Erythroblast (primary cell): ENCODE measurements at regions not wholly inside any gene's neighbourhood (a gene's known extent, or its start where the extent isn't known, plus 50 kb on each side); places are given as distances from the start of the nearest gene placed in this dataset.

Experiments
- DNase-seq, 2 experiments: peaks; one replicate each; lab custom pipeline; 2025; lab: John Stamatoyannopoulos, UW
- GATA1 ChIP-seq: IDR thresholded peaks from 2 replicates; pipeline ENCODE4 v1.6.1; 2011; ENCODE audit warnings: low read depth, mild to moderate bottlenecking, control low read depth, low read length, moderate library complexity
- POLR2A ChIP-seq: IDR thresholded peaks from 2 replicates; pipeline ENCODE4 v1.6.1; 2011; ENCODE audit warnings: mild to moderate bottlenecking, low read length

DNA sequence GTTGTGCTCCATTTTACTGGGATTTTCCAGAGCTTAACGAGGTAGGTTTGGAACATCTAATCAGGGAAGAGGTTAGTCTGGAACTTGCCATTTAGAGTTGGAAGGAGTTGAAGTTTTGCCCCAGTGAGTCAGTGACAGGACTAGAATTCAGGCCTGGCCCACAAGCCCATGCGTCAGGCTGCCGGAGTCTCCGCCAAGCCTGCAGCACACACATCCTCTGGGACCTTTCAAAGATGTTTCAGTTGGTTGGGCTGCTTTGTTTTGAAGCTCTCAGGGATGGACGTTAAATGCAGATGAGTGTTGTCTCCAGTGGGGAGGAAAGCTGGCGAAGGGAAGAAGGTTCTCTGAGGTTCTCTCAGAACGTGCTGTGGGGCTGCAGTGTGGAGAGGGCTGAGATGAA, 147.0 kb downstream of the PSAT1 start:
- no peak for TF ChIP-seq POLR2A
- TF ChIP-seq GATA1, result no peak
- DNase-seq, result no peak

DNA sequence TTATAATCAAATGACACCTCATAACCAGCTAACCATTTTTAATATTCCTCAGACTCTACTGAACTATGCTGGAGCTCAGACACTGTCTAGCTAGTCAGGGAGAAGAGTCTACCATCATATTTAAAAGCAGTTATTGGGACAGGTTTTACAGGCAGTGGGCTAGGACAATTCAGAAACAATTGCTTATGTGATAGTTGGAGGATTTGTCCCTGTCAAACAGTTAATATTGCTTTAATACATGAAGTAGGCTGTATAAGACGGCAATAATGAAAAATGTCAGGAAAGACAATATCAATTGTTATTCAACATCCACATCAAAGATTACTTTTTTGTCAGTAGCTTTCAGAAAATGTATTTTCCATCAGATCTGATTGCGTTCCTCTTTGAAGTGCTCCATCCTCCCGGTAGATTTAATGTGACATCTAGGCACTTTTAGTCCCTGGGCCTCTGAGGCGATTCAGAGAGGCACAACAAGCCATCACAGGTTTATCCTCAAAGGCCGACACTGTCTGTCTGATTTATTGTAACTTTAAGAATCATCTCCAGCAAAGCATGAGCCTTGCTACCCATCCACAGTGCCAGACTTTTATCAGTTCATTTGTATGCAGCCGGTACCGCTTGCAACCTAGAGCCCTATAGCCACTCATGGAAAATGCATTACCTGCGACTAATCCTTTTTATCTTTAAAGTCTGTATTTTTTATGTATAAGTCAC, 152.2 kb downstream of the PSAT1 start:
- TF ChIP-seq POLR2A (no peak), GATA1 (no peak)
- DNase-seq, result no peak

DNA sequence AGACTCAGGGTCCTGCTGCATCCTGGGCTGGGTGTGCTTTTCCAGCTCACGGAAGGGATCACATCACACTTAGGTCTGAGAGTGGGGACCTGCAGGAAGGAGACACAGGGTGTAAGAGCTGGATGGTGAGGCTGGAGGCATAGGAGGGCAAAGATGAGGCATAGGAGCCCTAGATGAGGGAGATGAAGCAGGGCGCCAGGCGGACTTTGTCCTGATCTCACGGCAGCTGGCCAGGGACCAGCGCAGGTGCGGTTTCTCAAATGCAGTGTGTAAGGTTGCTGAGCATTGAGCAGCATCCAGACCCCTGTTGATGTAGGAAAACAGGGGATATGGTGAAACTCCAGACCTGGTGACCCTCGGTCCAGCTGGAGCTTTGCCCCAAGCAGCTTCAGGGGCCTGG, 156.5 kb downstream of the PSAT1 start:
- no peak for DNase-seq
- no peak for TF ChIP-seq GATA1
- TF ChIP-seq POLR2A, result no peak

DNA sequence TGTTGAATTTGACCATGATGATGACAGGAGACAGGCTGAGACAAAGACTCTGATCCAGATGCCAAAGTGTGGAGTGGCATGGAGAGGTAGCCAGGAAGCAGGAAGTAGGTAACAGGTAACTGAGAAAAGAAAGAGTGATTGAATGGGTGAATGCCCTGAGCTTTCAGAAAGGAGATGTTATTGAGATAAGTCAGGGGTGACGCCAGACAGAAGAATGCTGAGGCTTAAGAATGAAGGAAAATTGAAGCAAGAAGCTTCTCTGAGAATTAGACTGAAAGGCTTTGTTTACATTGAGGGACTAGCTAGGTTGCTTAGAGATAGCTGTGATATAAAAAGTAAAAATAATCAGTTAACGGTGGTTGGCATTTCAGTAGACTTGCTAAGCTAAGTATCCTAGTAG, 165.7 kb downstream of the PSAT1 start:
- DNase-seq, result no peak
- TF ChIP-seq GATA1 (no peak), POLR2A (no peak)

DNA sequence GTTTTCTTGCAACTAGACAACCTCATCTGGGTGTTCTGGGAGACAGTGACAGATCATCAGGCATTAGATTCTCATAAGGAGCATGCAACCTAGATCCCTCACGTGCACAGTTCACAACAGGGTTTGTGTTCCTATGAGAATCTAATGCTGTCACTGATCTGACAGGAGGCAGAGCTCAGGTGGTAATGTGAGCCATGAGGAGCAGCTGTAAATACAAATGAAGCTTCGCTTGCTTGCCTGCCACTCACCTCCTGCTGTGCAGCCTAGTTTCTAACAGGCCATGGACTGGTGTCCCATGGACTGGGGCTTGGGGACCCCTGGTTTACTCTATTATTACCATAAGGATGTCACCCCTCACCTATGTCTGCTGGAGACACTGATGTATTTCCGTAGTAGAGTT, 166.8 kb downstream of the PSAT1 start:
- TF ChIP-seq GATA1, result no peak

DNA sequence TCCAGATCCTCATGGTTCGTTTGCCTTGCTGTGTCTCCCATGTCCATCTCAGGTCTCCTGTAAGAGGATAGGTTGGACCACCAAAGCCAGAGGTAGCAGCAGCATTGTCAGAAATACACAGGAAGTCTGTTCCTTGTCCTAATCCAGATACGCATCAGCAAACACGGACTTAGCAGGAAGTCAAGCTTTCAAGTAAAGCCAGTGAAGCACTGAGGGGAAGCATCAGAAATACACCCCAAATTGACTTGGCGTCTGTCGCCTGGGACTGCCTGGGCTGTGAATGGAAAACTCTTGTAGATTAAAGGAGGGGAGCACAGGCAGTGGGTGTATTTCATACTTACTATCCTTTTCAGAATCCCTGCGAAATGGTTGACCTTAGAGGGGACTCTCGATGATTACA, 171.3 kb downstream of the PSAT1 start:
- no peak for DNase-seq
- TF ChIP-seq GATA1, result no peak
- no peak for TF ChIP-seq POLR2A

More for the DNA sequence above, 166.8 kb downstream of the PSAT1 start:
- no peak for DNase-seq

DNA sequence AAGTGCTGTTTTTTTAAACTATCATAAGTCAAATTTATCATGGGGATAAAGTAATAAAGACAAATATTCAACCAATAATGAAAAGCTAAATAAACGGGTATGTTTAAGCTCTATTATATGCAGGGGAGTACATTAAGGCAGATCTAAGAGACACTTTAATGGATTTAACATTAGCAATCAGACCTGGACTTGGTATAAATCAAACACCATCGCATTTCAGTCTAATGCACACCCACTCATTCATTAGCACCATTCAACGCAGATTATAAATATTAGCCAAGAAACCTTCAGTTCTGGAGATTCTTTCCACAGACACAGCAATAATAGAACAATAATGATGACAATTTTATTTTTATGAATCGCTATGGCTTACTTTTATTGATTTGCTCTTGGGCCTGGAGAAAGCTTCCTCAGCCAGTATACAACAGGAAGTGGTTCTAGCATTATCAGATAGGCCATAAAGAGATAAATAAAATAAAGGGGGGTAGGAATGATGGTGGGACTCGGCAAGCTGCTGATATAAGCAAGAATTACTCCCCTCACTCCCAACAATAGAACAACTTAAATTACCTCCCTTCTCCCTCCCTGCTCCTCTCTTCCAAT, 172.2 kb downstream of the PSAT1 start:
- no peak for DNase-seq

DNA sequence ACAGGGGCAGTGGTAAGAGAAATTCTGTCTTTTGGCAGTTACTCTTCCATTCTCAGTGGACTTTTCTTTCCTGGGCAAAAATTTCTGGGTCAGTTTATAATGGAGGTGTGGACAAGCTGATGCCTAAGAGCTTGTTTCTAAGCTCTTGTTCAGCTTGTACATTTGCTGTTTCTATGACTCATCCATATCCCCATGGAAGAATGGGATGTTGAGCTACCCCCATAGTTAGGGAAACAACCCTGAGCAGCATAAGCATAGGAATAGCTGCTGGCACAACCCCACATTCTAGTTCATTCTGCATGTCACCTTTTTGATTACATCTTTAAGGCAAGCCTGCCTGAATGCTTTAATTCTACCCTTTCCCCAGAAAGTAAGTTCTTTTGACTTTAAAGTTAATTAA, 173.3 kb downstream of the PSAT1 start:
- DNase-seq, result no peak
- TF ChIP-seq GATA1 (no peak), POLR2A (no peak)

More for the DNA sequence above, 172.2 kb downstream of the PSAT1 start:
- TF ChIP-seq POLR2A (no peak), GATA1 (no peak)

DNA sequence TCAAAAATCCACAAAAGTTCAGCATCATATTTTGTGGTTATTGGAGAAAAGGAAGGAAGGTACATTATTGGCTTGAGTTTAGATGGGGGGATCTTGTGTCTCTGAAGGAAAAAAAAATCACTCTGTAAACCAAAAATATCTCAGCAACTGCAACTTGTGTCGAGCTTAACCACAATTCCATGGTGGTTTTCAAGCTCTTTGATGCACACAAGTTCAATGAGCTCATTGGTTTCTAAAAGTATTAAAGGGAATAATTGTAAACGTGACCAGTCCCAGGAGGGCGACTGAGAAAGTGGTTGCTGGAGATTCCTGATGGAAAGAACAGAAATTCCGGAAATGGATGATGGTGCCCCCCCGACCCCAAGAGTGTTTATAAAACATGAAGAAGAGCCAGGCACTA, 173.8 kb downstream of the PSAT1 start:
- no peak for TF ChIP-seq GATA1
- TF ChIP-seq POLR2A, result no peak

DNA sequence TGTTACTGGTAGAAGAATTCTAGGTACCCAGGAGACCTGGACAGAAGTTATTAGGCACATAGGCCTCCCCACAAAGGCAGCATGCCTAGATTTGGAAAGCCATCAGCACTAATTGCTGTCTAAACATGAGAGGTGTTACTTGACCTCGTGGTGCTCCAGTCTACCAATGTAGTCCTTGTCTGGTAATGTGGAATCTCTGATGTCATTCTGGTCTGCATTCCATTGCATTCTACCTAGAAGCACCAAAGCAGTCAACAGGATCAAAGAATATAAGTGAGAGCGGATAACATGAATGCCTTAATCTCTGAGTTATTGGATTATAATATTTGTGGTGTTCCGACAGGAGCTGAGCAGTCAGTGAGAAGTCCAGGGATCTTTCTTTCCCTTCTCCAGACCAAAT, 175.2 kb downstream of the PSAT1 start:
- TF ChIP-seq GATA1 (no peak), POLR2A (no peak)
- DNase-seq, result no peak

More for the DNA sequence above, 173.8 kb downstream of the PSAT1 start:
- no peak for DNase-seq

DNA sequence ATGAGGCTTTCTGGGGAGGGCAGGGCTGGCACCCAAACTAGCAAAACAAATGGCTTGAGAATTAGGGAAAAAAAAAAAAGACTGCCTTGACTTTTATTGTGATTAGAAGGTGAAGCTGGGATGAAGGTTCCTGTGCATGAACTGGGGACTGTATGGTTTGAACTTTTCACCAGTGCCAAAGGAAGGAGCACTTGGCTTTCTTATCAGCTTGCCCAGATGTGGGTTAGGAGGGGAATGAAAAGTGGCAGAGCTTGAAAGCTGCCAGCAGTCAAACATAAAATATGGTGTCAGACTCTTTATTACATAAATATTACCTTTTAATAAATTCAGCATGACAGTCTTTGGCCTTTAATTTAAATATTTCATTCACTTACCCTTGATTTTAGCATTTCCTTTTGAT, 182.5 kb downstream of the PSAT1 start:
- TF ChIP-seq GATA1, result no peak
- TF ChIP-seq POLR2A, result no peak
- DNase-seq, result no peak

DNA sequence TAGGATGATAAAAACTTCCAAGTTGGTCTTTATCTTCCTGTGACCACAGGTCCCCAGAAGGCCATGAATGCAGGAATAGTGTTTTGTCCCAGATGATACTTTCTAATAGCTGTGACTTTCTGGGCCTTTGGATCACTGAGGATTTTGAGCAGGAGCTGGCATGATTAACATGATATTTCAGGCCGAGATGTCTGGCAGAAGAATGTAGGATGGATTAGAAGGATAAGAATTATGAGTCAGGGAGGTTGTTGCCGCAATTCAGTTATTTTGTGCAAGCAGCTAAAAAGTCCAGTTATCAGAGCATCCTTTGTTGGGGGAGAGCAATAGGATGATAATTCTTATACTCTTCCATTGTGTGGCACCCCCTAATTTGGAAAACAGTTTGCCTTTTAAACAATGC, 189.7 kb downstream of the PSAT1 start:
- TF ChIP-seq POLR2A (no peak), GATA1 (no peak)
- no peak for DNase-seq

DNA sequence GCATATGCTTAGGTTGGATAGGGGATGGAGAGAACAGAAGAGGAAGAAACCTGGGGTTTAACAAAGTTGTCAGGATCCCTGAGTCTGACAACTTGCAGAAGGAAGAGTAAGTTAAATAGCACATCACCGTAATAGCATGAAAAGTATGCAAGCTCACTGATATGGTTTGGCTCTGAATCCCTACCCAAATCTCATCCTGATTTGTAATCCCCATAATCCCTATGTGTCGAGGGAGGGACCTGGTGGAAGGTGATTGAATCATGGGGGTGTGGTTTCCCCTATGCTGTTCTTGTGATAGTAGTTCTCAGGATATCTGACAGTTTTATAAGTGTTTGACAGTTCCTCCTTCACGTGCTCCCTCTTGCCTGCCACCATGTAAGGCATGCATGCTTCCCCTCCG, 193.3 kb downstream of the PSAT1 start:
- DNase-seq, result no peak
- TF ChIP-seq POLR2A (no peak), GATA1 (no peak)

DNA sequence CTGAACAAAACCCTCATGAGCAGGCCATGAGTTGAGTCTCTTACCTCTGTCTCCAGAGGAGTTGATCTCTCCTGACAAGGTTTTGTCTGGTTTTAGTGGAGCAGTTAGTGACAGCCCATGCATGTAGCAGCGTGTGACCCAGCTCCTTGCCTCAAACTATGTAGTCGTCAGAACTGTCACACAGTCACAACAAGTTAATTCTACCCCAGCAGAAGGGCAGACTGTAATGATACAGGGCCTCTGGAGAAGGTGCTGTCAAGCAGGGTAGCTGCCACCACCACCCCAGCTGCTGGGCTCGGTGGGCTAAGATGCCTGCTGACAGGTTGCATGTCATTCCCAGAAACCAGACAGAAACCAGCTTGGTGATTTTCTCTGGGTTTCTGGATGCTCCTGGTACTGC, 194.5 kb downstream of the PSAT1 start:
- no peak for TF ChIP-seq POLR2A
- no peak for TF ChIP-seq GATA1
- DNase-seq, result no peak
